Esophagus muscularis mucosa (tissue), 4 donors: ENCODE measurements at regions not wholly inside any gene's neighbourhood (a gene's known extent, or its start where the extent isn't known, plus 50 kb on each side); places are given as distances from the start of the nearest gene placed in this dataset.

Experiments
- DNase-seq: peaks from one replicate; pipeline ENCODE4 v3.0.0-alpha.2; 2017; ENCODE audit errors: extremely low spot score
- H3K27ac ChIP-seq, 4 donors: fragments of 200-600 bp; sonication (generic); replicated peaks in 1 of 4; 1 replicate in 3 of 4; 2 replicates in 1 of 4; pipeline ENCODE4 v1.5.1; 2016 to 2019; ENCODE audit warnings: mild to moderate bottlenecking in 1 of 4
- H3K27me3 ChIP-seq, 4 donors: fragments of 200-600 bp; sonication (generic); one replicate each; pipeline versions ENCODE4 v1.5.1 to v1.6.0; 2016 to 2019
- H3K36me3 ChIP-seq, 4 donors: fragments of 200-600 bp; sonication (generic); one replicate each; pipeline ENCODE4 v1.5.1; 2016 to 2019
- H3K4me1 ChIP-seq, 4 donors: fragments of 200-600 bp; sonication (generic); one replicate each; pipeline ENCODE4 v1.5.1; 2016 to 2019
- H3K4me3 ChIP-seq, 4 donors: fragments of 200-600 bp; sonication (generic); 1 replicate in 2 of 4; 2 replicates in 2 of 4; pipeline ENCODE4 v1.5.1; 2016 to 2019; ENCODE audit warnings: mild to moderate bottlenecking in 4 of 4, moderate library complexity in 1 of 4
- H3K9me3 ChIP-seq, 4 donors: fragments of 200-600 bp; sonication (generic); 1 replicate in 3 of 4; 2 replicates in 1 of 4; pipeline ENCODE4 v1.5.1; 2016 to 2019
- EP300 ChIP-seq: sonication (generic); formaldehyde crosslinking; IDR thresholded peaks from one replicate; pipeline ENCODE4 v1.6.1; 2017; ENCODE audit warnings: antibody characterized with exemption
- POLR2A ChIP-seq: fragments of 450-650 bp; IDR thresholded peaks from one replicate; pipeline ENCODE4 v1.6.1; 2017; ENCODE audit warnings: antibody characterized with exemption, moderate library complexity, mild to moderate bottlenecking, low read depth
- POLR2AphosphoS5 ChIP-seq, 2 donors: sonication (generic); formaldehyde crosslinking; IDR thresholded peaks; one replicate each; pipeline ENCODE4 v1.6.1; 2017; ENCODE audit warnings: antibody characterized with exemption in 2 of 2
- WGBS: methylation state at CpG from one replicate; pipeline ENCODE4 v1.1.5; 2018; 5-methylcytosine and 5-hydroxymethylcytosine counted together
- intact Hi-C: fragments of 100-400 bp; cut with DNase I; formaldehyde crosslinking; loops from one replicate; pipeline ENCODE4 v1.15.1; 2023
- TF ChIP-seq, protein P1 (sequence below), 3 experiments: fragments of 200-600 bp in 2 of 3; fragments of 450-650 bp in 1 of 3; sonication (generic) in 2 of 3; IDR thresholded peaks; one replicate each; pipeline ENCODE4 v1.5.1; 2017 to 2019; ENCODE audit warnings: antibody characterized with exemption in 3 of 3, mild to moderate bottlenecking in 2 of 3, moderate library complexity in 1 of 3

- Histone ChIP-seq H3K4me1 (no peaks in the 10 kb centered on the region), H3K36me3 (no peaks in the 10 kb centered on the region), H3K4me3 (no peak overlapping the region), H3K27me3 (no peaks in the 10 kb centered on the region), H3K27ac (no peak overlapping the region), H3K9me3 (no peaks in the 10 kb centered on the region)
- WGBS = 34% methylated on average over 1 of the region's 1 CpG
- intact Hi-C loops = no loop called here
- TF ChIP-seq POLR2A = no peak
- TF ChIP-seq, protein P1, sequence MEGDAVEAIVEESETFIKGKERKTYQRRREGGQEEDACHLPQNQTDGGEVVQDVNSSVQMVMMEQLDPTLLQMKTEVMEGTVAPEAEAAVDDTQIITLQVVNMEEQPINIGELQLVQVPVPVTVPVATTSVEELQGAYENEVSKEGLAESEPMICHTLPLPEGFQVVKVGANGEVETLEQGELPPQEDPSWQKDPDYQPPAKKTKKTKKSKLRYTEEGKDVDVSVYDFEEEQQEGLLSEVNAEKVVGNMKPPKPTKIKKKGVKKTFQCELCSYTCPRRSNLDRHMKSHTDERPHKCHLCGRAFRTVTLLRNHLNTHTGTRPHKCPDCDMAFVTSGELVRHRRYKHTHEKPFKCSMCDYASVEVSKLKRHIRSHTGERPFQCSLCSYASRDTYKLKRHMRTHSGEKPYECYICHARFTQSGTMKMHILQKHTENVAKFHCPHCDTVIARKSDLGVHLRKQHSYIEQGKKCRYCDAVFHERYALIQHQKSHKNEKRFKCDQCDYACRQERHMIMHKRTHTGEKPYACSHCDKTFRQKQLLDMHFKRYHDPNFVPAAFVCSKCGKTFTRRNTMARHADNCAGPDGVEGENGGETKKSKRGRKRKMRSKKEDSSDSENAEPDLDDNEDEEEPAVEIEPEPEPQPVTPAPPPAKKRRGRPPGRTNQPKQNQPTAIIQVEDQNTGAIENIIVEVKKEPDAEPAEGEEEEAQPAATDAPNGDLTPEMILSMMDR (IDR thresholded peaks at IDR 0.05) = no peak
- TF ChIP-seq EP300 = no peak
- TF ChIP-seq POLR2AphosphoS5 (IDR thresholded peaks at IDR 0.05) = no peak
- DNase-seq = no peak
Observed at GRCh38 chr11:103690356-103690755, 346.1 kb upstream of the DDI1 start.

DNA sequence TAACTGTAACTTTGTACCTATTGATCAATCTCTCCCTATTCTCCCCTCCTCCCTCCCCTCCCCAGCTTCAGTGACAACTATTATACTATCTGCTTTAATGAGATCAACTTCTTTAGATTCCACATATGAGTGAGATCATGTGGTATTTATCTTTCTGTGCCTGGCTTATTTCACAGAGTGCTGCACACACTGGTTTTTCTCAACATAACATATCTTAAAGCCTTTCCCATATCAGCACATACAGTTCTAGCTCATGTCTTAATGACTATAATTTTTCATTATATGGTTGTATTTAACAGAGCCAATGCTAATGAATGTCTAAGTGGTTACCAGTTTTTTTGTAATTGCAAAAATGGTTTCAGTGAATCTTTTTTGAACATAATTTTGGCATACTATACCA is 340.3 kb upstream of the DDI1 start:
- Histone ChIP-seq H3K27ac (no peak overlapping the region), H3K4me3 (no peak overlapping the region), H3K4me1 (peaks cover 5 to 13% (median 13%) of the 10 kb centered on the region in 4 donors), H3K27me3 (no peaks in the 10 kb centered on the region), H3K9me3 (no peaks in the 10 kb centered on the region), H3K36me3 (no peaks in the 10 kb centered on the region)
- no peak for TF ChIP-seq EP300
- TF ChIP-seq, protein P1 (IDR thresholded peaks at IDR 0.05) = no peak
- DNase-seq = no peak
- intact Hi-C loops = no loop called here

GRCh38 chr11:103699216-103699615 is 337.2 kb upstream of the DDI1 start:
- Histone ChIP-seq H3K9me3 (no peaks in the 10 kb centered on the region), H3K27ac (no peak overlapping the region), H3K4me1 (peaks cover 7 to 21% (median 17%) of the 10 kb centered on the region in 4 donors), H3K27me3 (no peaks in the 10 kb centered on the region), H3K36me3 (no peaks in the 10 kb centered on the region), H3K4me3 (no peak overlapping the region)
- DNase-seq = no peak
- TF ChIP-seq POLR2AphosphoS5 (IDR thresholded peaks at IDR 0.05) (no peak), POLR2A (no peak), EP300 (no peak)
- TF ChIP-seq, protein P1 (IDR thresholded peaks at IDR 0.05) = no peak
- 97% methylated on average over 3 of the region's 3 CpGs for WGBS
- intact Hi-C loops = no loop called here

- no peaks in the 10 kb centered on the region for H3K9me3 ChIP-seq
- H3K27me3 ChIP-seq = no peaks in the 10 kb centered on the region
- no peak overlapping the region for H3K4me3 ChIP-seq
- no peak for DNase-seq
- 95% methylated on average over 1 of the region's 1 CpG for WGBS
- H3K4me1 ChIP-seq = peaks cover 7 to 21% (median 17%) of the 10 kb centered on the region in 4 donors
- H3K27ac ChIP-seq = no peak overlapping the region
- intact Hi-C loops = no loop called here
- no peaks in the 10 kb centered on the region for H3K36me3 ChIP-seq
- TF ChIP-seq POLR2A (no peak), POLR2AphosphoS5 (IDR thresholded peaks at IDR 0.05) (no peak), EP300 (no peak)
- TF ChIP-seq, protein P1 (IDR thresholded peaks at IDR 0.05) = no peak
Observed at GRCh38 chr11:103699656-103700055, 336.8 kb upstream of the DDI1 start.

GRCh38 chr11:103700622-103701021 is 335.8 kb upstream of the DDI1 start:
- H3K36me3 ChIP-seq = no peaks in the 10 kb centered on the region
- H3K27me3 ChIP-seq = no peaks in the 10 kb centered on the region
- no peak for DNase-seq
- intact Hi-C loops = no loop called here
- peaks cover 7 to 21% (median 17%) of the 10 kb centered on the region in 4 donors for H3K4me1 ChIP-seq
- TF ChIP-seq, protein P1 (IDR thresholded peaks at IDR 0.05) = no peak
- TF ChIP-seq POLR2AphosphoS5 (IDR thresholded peaks at IDR 0.05) = peak in 1 of 2 donors; percentile 38
- no peak for TF ChIP-seq EP300
- no peak for TF ChIP-seq POLR2A
- peak overlapping the region in 2 of 4 donors; percentile 17 to 34 for H3K27ac ChIP-seq
- no peak overlapping the region for H3K4me3 ChIP-seq
- H3K9me3 ChIP-seq = no peaks in the 10 kb centered on the region
- 32% methylated on average over 1 of the region's 1 CpG for WGBS
